KBM-7 (cell line): ENCODE measurements at regions not wholly inside any gene's neighbourhood (a gene's known extent, or its start where the extent isn't known, plus 50 kb on each side); places are given as distances from the start of the nearest gene placed in this dataset.

ENCODE experiments used
- DNase-seq: peaks from one replicate; pipeline ENCODE4 v3.0.0-alpha.2; 2015
- in situ Hi-C: fragments of 300-500 bp; cut with MboI; formaldehyde crosslinking; loops from 2 replicates; pipeline ENCODE4 v1.14.3; 2020; ENCODE audit warnings: low sequenced_read_pairs, low pct_unique_long_range_greater_than_20kb, mixed read lengths

DNA sequence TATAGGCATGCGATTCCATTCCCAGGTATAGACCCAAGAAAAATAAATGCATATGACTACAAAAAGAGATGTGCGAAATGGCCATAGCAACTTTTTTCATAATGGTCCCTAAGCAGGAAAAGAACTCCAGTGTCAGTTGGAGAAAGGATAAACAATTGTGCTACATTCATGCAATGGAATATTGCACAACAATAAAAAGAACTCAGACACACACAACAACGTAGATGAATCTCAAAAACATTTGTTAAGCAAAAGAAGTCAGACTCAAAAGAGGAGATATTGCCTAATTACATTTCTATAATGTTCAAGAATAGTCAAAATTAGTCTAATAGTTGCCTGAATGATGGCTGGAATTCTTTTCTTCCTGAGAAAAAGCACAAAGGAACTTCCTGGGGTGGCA, 141.1 kb upstream of the GLI3 start:
- in situ Hi-C loops: no loop called here
- no peak for DNase-seq

DNA sequence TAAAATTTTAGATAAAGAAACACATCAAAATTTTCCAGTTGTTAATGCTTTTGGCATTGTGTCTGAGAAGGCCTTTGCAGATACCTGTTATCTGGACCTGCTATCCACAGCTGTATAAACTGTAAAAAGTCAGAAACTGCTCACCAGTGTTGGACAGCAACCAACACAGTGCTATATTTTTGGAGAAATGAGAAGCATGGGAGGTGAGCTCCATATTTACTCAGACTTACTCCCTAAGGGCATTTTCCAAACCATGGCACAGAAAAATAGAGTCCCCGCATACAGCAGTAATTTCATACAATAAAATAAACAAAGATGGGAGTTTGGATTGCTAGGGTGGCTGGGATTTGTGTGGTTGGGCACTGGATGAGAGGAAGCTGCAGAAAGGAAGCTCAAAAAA, 136.3 kb upstream of the GLI3 start:
- DNase-seq: no peak
- in situ Hi-C loops: no loop called here

DNA sequence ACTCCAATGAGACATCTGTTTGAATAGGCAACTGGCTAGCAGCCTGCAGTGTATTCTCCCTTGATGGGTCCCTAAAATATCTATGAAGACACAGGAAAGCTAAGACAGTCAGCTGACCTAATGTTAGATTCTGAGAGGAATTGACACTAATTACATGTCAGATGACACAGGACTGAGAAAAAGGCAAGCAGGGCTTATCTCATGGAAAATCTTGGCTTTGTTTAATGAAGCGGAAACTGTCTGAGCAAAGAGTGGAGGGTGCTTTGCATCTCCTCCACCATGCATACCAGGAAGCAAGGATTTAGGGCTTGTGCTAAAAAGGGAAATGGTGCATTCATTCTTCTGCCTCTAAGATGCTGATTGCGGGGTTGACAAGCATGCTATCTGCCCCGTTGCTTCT, 135.5 kb upstream of the GLI3 start:
- in situ Hi-C loops: no loop called here

DNA sequence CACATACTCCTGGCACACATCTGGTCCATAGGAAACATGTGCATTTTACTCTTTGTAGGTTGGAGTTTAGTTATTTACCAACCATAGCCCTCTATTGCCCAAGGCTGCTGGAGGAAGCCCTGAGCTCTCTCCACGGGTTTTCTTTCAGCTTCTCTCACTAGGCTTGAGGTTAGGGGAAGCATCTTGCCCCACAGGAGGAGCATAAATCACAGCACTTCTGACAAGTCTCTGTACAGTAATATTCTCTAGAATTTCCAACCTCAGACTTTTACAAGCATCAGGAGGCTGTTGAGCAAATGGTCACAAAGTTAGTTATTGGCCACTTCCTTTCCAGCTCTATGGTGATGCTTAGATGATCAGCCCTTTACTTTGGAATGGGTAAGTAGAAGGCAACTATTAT, 122.9 kb upstream of the GLI3 start:
- no peak for DNase-seq
- in situ Hi-C loops: no loop called here

More for the DNA sequence above, 135.5 kb upstream of the GLI3 start:
- DNase-seq: no peak

DNA sequence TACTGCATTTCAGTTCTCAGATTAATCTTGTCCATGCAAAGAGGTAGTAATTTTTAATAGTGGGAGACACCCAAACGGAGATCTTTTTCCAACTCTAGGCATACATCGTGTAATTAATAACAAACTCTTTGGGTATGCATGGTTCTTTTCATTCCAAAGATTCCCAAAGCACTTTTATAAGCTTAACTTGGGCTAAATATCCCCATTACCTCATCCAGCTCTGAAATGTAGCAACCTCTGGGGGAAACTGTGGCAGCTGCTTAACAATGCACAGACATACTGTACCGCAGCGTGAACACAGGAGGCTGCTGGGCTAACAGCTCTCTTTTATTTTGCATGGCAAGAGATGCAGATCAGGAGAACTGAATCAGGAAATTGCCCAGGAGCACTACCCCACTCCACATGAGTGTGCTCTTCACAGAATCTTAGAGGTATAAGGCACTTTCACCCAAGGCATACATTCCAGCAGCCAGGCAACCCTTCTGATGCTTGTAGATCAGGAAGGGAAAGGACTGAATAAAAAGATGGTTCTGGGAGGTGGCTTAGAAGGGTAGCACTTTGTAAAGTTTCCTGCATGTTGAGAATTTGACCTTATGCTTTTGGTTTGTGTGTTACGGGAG, 114.4 kb upstream of the GLI3 start:
- in situ Hi-C loops: no loop called here
- no peak for DNase-seq

DNA sequence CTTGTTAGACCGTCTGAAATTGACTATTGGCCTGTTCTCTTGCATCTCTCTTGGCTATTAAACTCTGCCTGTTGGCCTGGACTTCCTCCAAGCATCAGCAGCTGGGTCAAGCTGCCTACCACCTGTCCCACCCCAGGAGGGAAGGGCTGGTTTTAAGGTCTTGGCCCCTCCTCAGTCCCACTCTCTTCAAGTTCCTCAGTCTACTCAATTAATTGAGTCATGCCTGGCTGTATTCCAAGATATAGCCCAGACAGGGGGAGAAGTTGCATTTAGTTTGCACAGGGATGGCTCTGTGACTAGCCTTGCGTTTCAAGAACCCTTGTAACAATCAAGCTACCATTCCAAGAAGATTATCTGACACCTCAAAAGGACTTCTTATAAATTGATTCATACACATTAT, 113.8 kb upstream of the GLI3 start:
- DNase-seq: no peak
- in situ Hi-C loops: no loop called here

DNA sequence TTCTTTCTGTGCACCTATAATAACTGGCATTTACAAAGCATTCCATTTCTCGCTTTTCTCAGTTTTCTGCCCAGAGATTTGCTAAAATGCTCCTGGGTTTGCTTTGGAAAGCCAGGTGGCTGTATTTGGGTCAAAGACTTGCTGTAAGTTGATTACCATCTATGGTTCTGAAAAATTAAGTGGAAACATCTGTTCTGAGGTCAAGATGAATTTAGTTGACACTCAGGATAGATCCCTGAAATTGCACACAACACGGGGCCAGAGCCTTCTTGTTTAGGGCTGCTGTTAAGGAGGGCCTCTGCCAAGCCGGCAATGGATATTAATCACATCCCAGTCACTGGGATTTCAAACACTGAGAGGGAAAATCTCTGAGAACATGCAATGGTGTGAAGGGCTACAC, 111.6 kb upstream of the GLI3 start:
- no peak for DNase-seq
- in situ Hi-C loops: no loop called here

DNA sequence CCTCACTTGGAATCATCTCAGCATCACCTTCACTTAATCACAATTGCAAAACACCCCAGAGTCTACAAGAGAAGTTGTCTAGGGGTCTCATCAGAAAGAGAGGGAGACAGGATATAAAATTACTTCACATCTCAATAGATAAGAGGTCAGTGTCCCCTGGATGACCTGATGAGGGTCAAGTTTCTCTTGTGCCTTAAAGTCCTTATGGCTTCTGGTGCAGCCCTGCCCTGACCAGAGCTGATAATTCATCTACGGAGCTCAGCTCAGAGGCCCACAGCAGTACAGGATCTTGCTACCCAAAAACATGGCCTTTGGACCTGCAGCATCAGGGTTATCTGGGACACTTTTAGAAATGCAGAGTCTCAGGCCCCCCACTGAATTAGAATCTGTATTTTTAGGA, 111.1 kb upstream of the GLI3 start:
- DNase-seq: no peak
- in situ Hi-C loops: no loop called here

DNA sequence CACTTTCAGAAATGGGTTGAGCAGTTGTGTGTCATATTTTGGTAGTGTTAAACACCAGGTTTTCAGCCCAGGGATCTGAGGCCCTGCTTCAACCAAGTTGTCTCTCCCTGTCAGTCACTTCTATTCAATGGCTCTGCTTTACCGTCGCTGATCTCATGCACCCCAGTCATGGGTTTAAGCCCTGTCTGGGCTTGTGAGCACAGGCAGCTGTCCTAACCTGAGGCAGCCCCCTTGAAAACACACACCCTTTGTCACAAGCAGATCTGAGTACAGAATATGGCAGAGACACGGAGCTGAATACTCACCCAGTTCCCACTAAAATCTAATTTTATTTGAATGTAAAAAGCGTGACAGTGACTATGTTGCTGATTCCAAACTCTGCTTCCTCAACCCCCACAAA, 110.6 kb upstream of the GLI3 start:
- in situ Hi-C loops: no loop called here
- no peak for DNase-seq

DNA sequence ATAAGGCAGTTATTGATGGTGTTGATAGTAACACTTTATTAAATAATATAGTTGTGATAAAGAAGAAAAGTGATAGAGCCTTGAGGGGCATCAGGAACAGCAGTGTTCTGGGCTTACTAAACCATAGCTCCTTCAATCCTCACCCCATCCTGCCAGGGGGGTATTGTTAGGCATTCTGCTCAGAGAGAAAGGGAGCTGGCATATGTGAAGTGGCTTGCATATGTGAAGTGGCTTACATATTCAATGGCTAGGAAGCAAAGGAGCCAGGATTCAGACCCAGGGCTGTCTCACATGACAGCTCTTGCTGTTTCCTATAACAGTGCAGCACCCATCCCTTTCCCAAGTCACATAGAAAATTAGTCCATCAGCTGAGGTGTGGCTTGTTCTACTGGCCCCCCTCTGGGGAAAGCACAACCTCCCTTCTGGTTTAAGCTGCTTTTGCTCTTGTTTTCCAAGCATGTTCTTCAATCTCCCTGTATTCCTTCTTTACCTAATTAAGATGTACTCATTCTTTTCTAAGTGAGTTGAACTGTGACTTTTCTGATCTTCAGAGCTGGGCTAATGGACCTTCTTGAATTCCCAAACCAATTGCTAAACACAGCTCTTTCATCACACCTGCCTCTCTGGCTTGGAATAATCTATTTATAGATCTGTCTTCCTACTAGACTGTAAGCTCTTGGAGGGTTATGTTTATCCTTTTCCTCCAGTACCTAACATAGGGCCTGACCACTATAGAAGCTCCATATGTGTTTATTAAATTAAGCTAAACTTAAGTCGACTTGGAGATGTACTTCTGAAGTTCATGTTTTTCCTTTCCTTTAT, 108.7 kb upstream of the GLI3 start:
- no peak for DNase-seq
- in situ Hi-C loops: no loop called here

DNA sequence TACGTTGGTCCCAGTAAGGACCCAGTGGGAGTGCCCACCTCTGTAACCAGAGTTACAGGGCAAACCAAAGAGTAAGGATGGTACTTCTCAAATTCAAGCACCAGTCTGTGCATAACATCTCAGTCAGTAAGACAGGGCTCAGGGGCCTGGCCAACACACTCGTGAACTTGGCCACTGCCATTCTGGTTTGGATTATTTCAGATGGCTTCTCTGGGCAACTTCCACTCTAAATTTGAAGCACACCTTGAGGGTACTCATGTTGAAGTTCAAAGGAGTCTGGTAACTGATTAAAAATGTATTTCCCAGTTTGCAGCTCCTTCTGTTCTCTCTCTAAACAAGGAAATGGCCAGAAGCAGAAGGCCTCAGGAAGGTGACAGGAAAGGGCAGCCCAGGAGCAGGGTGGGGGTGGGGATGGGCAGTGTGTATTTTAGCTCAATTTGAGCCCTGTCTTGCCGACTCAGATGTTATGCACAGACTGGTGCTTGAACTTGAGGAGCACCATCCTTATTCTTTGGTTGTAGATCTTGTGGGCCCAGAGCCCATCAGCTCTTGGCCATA, 107.3 kb upstream of the GLI3 start:
- no peak for DNase-seq
- in situ Hi-C loops: no loop called here

DNA sequence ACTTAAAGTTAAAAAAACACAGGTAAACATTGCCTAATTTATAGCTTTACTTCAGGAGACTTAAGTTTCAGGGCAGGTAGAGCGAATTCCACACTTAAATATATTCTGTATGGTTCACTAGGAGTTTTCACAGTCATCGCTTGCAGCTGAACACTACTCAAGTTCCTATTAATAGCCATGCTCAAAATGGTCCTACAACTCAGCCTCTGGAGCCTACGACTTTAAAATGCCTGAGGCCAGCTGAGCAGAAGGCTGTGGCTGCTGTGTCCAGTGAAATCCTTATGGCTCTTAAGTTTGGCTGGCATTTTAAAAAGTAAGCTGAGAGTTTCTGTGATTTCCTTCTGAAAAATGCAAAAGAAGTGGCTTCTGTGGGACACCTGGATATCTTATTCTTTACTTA, 105.4 kb upstream of the GLI3 start:
- DNase-seq: no peak
- in situ Hi-C loops: no loop called here

DNA sequence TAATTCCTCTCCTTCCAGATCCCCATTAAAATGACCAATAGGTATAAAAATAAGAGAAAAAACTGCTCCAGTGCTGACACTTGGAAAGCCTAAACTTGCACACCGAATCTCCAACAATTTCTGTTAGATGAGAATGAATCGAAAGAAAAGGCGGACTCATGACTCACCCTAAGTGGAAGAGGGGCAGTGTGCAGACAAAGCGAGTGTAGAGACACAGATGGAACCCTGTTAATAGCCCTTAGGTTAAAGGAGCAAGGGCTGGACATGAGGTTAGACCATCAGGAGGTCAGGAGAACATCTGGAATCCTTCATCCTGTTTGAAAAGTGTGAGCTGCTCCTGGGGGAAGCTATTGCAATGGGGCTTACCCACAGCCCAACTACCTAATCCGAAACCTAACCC, 103.4 kb upstream of the GLI3 start:
- in situ Hi-C loops: no loop called here
- no peak for DNase-seq

DNA sequence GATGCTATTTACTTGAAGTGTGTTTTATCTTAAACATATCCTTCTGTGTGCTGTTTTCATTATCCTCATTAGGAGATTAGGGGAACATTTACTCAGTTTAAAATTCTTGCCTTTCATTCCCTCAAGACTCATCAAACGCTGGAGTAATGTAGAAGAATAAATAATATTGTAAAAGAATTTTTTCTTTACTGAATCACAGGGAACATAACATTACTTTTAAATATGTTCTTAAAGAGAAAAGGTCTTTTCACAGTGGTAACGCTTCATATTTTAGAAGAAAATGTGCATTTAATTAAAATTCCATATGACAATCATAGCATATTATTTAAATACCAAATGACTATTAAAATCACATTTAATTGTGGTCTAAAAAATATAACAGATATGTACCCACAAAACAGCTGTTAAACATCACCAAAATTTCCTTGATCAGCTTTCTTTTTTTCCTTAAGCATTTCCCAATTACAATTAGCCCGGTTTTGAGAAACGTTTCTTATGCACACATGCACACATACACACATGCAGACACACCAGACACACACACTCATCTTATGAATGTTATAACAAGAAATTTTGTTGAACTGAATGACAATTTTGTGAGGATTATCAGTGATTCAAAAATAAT, 102.0 kb upstream of the GLI3 start:
- in situ Hi-C loops: no loop called here
- no peak for DNase-seq

DNA sequence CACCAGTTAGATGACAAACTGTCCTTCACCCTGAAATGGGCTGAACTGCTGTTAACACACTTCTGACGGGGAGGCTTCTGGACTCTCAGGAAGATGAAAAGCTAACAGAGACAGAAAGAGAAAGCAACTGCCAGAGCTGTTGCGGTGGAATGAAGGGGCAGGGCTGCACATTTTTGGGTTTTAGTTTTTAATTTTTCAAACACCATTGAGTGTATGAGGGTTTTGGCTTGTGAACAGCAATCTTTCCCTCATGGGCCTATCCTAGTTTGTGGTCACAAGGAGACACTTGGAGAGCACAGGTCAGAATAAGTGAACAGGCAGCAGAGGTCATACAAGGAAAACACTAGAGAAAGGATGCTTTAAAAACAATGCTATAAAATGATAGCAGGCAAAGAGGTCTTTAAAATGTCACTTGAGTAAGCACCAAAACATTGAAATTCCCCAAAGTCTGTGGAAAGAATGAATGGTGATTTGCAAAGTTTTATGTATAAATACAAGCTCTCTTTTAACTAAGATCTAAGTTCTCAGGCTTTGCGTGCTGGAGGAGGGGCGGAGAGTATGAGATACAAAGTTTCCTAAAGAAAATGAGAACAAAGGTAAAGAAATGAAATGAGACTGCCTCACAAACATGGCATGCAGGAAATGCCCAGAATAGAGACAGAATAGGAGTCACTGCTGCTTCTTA, 101.4 kb upstream of the GLI3 start:
- in situ Hi-C loops: no loop called here
- no peak for DNase-seq

DNA sequence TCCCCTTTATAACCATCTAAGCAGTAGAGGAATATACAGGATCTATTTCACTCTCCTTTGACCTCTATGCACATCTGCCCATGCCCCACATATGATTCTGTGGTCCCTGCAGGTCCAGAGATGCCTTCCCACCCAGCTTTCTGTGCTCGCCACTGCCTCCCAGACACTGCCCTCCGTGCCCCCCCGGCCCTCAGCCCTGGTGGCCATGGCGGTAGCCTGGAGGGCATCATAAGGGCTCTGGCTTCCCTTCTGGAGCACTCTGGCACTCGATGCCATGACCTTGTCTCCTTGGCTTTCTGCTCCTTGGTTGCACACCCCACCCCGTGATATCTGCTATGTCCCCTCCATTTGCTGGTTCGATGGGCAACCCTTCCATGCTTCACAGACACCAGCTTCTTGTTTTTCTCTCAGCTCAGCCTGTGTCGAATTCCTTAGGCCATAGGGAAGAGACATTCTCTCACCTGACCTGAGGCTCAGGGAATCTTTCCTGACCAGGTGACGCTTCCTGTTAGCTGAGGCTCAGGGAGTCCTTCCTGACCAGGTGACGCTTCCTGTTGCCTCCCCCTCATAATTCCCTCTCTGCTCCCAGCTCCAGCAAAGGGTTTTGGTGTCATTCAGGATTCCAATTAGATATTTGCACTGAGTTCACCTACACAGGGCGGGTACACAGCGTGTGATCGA, 100.4 kb upstream of the GLI3 start:
- in situ Hi-C loops: no loop called here

DNA sequence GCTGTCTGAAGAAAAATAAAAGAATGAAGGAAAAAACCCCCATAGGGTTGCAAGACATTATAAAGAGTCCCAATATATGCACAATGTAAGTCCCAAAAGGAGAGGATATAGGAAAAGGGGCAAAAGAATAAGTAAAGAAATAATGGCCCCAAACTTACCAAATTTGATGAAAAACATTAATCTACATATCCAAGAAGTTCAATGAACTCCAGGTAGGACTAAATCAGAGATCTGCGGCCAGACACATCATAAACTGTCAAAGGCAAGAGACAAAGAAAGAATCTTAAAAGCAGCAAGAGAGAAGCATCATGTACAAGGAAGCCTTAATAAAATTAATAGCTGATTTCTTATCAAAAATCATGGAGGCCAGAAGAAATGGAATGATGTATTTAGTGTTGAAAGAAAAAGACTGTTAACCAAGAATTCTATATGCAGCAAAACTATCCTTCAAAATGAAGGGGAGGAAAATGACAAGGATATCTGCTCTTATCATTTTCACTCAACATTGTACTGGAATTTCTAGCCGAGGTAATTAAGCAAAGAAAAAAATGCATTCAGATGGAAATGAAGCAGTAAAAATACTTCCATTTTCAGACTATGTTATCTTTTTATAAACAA, 95.7 kb upstream of the GLI3 start:
- in situ Hi-C loops: no loop called here
- DNase-seq: no peak

More for the DNA sequence above, 100.4 kb upstream of the GLI3 start:
- DNase-seq: no peak

DNA sequence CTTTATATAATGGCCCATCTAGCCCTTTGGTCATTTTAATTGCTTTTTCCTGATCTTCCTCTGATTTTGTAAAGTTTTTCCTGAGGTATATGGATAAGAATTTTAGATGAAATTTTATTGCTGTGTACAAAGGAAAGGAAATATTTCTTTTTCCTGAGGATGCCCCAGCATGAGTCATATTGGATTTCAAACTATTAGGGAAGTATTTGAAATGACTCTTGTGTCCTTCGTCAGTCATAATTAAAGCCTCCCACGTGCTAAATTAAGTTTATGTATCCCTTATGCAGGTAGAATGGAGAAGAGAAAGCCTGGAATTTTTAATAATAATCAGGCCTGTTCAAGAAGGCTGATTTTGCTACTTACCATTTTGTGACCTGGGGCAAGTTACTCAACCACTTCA, 82.6 kb upstream of the GLI3 start:
- no peak for DNase-seq
- in situ Hi-C loops: no loop called here

DNA sequence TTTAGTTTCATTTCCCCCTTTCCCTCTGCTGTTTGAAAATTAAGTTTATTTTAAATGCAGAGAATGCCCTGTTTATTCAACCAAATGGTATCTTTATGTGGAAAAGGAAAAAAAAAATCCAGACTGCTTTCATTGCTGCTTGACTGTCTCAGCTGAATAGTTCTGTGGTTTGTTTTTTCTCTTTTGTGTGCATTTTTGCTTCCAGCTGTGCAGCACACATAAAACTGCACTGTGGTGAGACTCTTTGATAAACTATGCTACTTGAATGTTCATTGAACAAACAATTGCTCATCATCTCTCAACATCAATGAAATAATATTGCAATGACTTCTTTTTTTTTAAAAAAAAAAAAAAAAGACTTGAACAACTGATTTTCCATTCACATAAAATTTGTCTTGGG, 78.6 kb upstream of the GLI3 start:
- in situ Hi-C loops: no loop called here
- no peak for DNase-seq
